Neural cell (in vitro differentiated cells): ENCODE measurements at regions not wholly inside any gene's neighbourhood (a gene's known extent, or its start where the extent isn't known, plus 50 kb on each side); places are given as distances from the start of the nearest gene placed in this dataset.

Experiments used
- EP300 ChIP-seq: fragments of 450-650 bp; conservative IDR thresholded peaks from 2 replicates; pipeline ENCODE4 v1.6.1; 2014; ENCODE audit warnings: antibody characterized with exemption, mild to moderate bottlenecking, moderate library complexity; ENCODE audit not compliant: poor library complexity, severe bottlenecking
- EZH2 ChIP-seq: fragments of 200-600, 300-800 bp; shearing (Covaris generic), sonication (generic); IDR thresholded peaks from 2 replicates; pipeline ENCODE4 v1.6.1; 2014; ENCODE audit warnings: antibody characterized with exemption, low read length, borderline replicate concordance, mild to moderate bottlenecking; ENCODE audit not compliant: insufficient read depth, poor library complexity, severe bottlenecking
- MXI1 ChIP-seq: fragments of 450-650 bp; conservative IDR thresholded peaks from 2 replicates; pipeline ENCODE4 v1.6.1; 2014; ENCODE audit warnings: antibody characterized with exemption, mild to moderate bottlenecking; ENCODE audit not compliant: poor library complexity, severe bottlenecking
- POLR2AphosphoS5 ChIP-seq: IDR thresholded peaks from 2 replicates; pipeline ENCODE4 v1.6.1; 2012
- RAD21 ChIP-seq: fragments of 450-650 bp; conservative IDR thresholded peaks from 2 replicates; pipeline ENCODE4 v1.6.1; 2014; ENCODE audit warnings: antibody characterized with exemption, mild to moderate bottlenecking, moderate library complexity
- SMC3 ChIP-seq: fragments of 450-650 bp; conservative IDR thresholded peaks from 2 replicates; pipeline ENCODE4 v1.6.1; 2014; ENCODE audit warnings: antibody characterized with exemption, mild to moderate bottlenecking, moderate library complexity; ENCODE audit not compliant: poor library complexity
- TAF1 ChIP-seq: IDR thresholded peaks from 2 replicates; pipeline ENCODE4 v1.6.1; 2012; ENCODE audit warnings: low read depth
- TF ChIP-seq, protein P1 (sequence below): fragments of 450-650 bp; IDR thresholded peaks from 2 replicates; pipeline ENCODE4 v1.5.1; 2014; ENCODE audit warnings: antibody characterized with exemption, mild to moderate bottlenecking, moderate library complexity; ENCODE audit not compliant: poor library complexity, severe bottlenecking
- TF ChIP-seq, protein P2 (sequence below): IDR thresholded peaks from 2 replicates; pipeline ENCODE4 v1.6.1; 2012; ENCODE audit warnings: borderline replicate concordance

DNA sequence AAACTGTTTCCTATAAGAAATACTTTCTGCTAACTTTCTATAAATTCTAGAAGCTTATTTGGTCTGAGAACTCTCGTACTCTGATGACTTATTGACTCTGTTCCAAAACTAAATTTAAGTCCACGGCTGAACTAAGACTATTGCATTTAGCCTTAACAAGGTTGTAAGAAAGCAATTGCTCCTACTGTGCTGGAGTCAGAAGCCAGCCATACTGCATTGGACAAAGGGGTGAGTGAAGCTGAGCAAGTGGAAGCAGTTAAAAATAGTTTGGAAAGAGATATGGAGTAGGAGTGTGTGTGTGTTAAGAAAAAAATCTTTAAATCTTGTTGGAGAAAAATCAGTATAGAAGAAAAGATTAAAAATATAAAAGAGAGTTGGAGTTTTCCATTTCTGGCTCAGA is 1360.1 kb upstream of the CELF2 start:
- TF ChIP-seq MXI1 (no peak), EZH2 (no peak), SMC3 (no peak), RAD21 (no peak), POLR2AphosphoS5 (no peak), EP300 (no peak), TAF1 (no peak)
- TF ChIP-seq, protein P1, sequence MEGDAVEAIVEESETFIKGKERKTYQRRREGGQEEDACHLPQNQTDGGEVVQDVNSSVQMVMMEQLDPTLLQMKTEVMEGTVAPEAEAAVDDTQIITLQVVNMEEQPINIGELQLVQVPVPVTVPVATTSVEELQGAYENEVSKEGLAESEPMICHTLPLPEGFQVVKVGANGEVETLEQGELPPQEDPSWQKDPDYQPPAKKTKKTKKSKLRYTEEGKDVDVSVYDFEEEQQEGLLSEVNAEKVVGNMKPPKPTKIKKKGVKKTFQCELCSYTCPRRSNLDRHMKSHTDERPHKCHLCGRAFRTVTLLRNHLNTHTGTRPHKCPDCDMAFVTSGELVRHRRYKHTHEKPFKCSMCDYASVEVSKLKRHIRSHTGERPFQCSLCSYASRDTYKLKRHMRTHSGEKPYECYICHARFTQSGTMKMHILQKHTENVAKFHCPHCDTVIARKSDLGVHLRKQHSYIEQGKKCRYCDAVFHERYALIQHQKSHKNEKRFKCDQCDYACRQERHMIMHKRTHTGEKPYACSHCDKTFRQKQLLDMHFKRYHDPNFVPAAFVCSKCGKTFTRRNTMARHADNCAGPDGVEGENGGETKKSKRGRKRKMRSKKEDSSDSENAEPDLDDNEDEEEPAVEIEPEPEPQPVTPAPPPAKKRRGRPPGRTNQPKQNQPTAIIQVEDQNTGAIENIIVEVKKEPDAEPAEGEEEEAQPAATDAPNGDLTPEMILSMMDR, result no peak
- TF ChIP-seq, protein P2, sequence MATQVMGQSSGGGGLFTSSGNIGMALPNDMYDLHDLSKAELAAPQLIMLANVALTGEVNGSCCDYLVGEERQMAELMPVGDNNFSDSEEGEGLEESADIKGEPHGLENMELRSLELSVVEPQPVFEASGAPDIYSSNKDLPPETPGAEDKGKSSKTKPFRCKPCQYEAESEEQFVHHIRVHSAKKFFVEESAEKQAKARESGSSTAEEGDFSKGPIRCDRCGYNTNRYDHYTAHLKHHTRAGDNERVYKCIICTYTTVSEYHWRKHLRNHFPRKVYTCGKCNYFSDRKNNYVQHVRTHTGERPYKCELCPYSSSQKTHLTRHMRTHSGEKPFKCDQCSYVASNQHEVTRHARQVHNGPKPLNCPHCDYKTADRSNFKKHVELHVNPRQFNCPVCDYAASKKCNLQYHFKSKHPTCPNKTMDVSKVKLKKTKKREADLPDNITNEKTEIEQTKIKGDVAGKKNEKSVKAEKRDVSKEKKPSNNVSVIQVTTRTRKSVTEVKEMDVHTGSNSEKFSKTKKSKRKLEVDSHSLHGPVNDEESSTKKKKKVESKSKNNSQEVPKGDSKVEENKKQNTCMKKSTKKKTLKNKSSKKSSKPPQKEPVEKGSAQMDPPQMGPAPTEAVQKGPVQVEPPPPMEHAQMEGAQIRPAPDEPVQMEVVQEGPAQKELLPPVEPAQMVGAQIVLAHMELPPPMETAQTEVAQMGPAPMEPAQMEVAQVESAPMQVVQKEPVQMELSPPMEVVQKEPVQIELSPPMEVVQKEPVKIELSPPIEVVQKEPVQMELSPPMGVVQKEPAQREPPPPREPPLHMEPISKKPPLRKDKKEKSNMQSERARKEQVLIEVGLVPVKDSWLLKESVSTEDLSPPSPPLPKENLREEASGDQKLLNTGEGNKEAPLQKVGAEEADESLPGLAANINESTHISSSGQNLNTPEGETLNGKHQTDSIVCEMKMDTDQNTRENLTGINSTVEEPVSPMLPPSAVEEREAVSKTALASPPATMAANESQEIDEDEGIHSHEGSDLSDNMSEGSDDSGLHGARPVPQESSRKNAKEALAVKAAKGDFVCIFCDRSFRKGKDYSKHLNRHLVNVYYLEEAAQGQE, result no peak
